HCT116 (cell line): ENCODE measurements at regions not wholly inside any gene's neighbourhood (a gene's known extent, or its start where the extent isn't known, plus 50 kb on each side); places are given as distances from the start of the nearest gene placed in this dataset.

ENCODE experiments used
- ATAC-seq: fragments of 200-7000 bp; cut with Tn5 transposase; 2 replicates; pipeline ENCODE4 v1.9.1; 2020; ENCODE audit warnings: mild to moderate bottlenecking, moderate library complexity
- BruUV-seq: library from RNA; stranded (reverse); fragments of 400-500 nt; replicated peaks from 2 replicates; lab custom pipeline; 2021; lab: Mats Ljungman, UMichigan
- CTCF ChIA-PET: fragments of 300-600 bp; sonication (Branson Sonifier 250); formaldehyde crosslinking; loops from one replicate; lab custom pipeline; 2021; ENCODE audit warnings: antibody characterized with exemption; lab: Charles Lee
- POLR2A ChIA-PET: fragments of 300-600, 350-600 bp; sonication (Branson Sonifier 250); formaldehyde crosslinking; loops from one replicate; lab custom pipeline; 2021; ENCODE audit warnings: antibody characterized with exemption; lab: Charles Lee
- RAD21 ChIA-PET, 2 experiments: fragments of 300-600 bp; sonication (Branson Sonifier 250); formaldehyde crosslinking; loops; one replicate each; lab custom pipeline; 2023; ENCODE audit warnings: low total read pairs in 2 of 2; ENCODE audit not compliant: uncharacterized antibody in 2 of 2, unreplicated experiment in 2 of 2, low non-redundant PET in 1 of 2; lab: Charles Lee
- DNase-seq: peaks from one replicate; pipeline ENCODE4 v3.0.0-alpha.2; 2010; ENCODE audit warnings: low read depth, low spot score
- H2AFZ ChIP-seq: fragments of 200-600 bp; shearing (Covaris generic), sonication (generic); 2 replicates; pipeline ENCODE4 v1.6.1; 2017; ENCODE audit warnings: low read depth, mixed run types, mixed read lengths, antibody characterized with exemption, low read length; ENCODE audit not compliant: poor library complexity, severe bottlenecking
- H3K27ac ChIP-seq: 2 replicates; pipeline ENCODE4 v1.5.1; 2012; ENCODE audit warnings: low read depth, low read length
- H3K27me3 ChIP-seq: fragments of 200-600 bp; sonication (generic); 2 replicates; pipeline ENCODE4 v1.6.1; 2016; ENCODE audit warnings: mixed run types, low read length, mixed read lengths; ENCODE audit not compliant: insufficient read depth
- H3K36me3 ChIP-seq, 2 experiments: fragments of 200-500 bp in 1 of 2; fragments of 200-600 bp in 1 of 2; sonication (Bioruptor generic) in 1 of 2; sonication (generic) in 1 of 2; 2 replicates each; pipeline versions ENCODE4 v1.5.1 to v1.6.1; 2014 to 2016; ENCODE audit warnings: low read length in 2 of 2, inconsistent platforms in 1 of 2, mixed read lengths in 1 of 2, mixed run types in 1 of 2; ENCODE audit not compliant: insufficient read depth in 2 of 2, control insufficient read depth in 1 of 2
- H3K4me1 ChIP-seq, 2 experiments: fragments of 200-600 bp in 1 of 2; sonication (generic) in 1 of 2; 2 replicates each; pipeline versions ENCODE4 v1.5.1 to v1.6.1; 2012 to 2017; ENCODE audit warnings: low read length in 2 of 2, inconsistent platforms in 1 of 2, mild to moderate bottlenecking in 1 of 2, mixed read lengths in 1 of 2, mixed run types in 1 of 2, moderate library complexity in 1 of 2; ENCODE audit not compliant: insufficient read depth in 2 of 2, control insufficient read depth in 1 of 2
- H3K4me2 ChIP-seq: fragments of 200-600 bp; sonication (generic); 2 replicates; pipeline ENCODE4 v1.6.1; 2017; ENCODE audit warnings: mixed run types, low read length, mixed read lengths
- H3K4me3 ChIP-seq, 2 experiments: fragments of 200-600 bp in 1 of 2; sonication (generic) in 1 of 2; replicated peaks in 1 of 2; 2 replicates each; pipeline ENCODE4 v1.5.1; 2011 to 2016; ENCODE audit warnings: low read length in 2 of 2, control low read depth in 1 of 2, low read depth in 1 of 2, mild to moderate bottlenecking in 1 of 2, mixed read lengths in 1 of 2, mixed run types in 1 of 2
- H3K79me2 ChIP-seq: fragments of 200-600 bp; sonication (generic); 2 replicates; pipeline ENCODE4 v1.6.1; 2017; ENCODE audit warnings: mild to moderate bottlenecking, mixed run types, low read length, moderate library complexity, mixed read lengths; ENCODE audit not compliant: insufficient read depth
- H3K9ac ChIP-seq: fragments of 200-600 bp; sonication (generic); 2 replicates; pipeline ENCODE4 v1.6.1; 2016; ENCODE audit warnings: low read length, mixed read lengths
- H3K9me2 ChIP-seq: fragments of 200-600 bp; sonication (generic), shearing (Covaris generic); 2 replicates; pipeline ENCODE4 v1.6.1; 2017; ENCODE audit warnings: mixed run types, mild to moderate bottlenecking, moderate library complexity; ENCODE audit not compliant: insufficient read depth
- H3K9me3 ChIP-seq, 2 experiments: fragments of 200-500 bp in 1 of 2; fragments of 200-600 bp in 1 of 2; sonication (Bioruptor generic) in 1 of 2; sonication (generic) in 1 of 2; 2 replicates each; pipeline ENCODE4 v1.6.1; 2014 to 2017; ENCODE audit warnings: low read length in 2 of 2, mixed read lengths in 2 of 2, inconsistent platforms in 1 of 2, low read depth in 1 of 2, mild to moderate bottlenecking in 1 of 2, mixed run types in 1 of 2, moderate library complexity in 1 of 2; ENCODE audit not compliant: control insufficient read depth in 1 of 2, insufficient read depth in 1 of 2
- H4K20me1 ChIP-seq: fragments of 200-600 bp; sonication (generic), shearing (Covaris generic); 2 replicates; pipeline ENCODE4 v1.6.1; 2017; ENCODE audit warnings: mixed run types, mild to moderate bottlenecking, moderate library complexity; ENCODE audit not compliant: insufficient read depth
- ATF3 ChIP-seq: IDR thresholded peaks from 2 replicates; pipeline ENCODE4 v1.6.1; 2012
- CTCF ChIP-seq, 3 experiments: fragments of 200-600 bp in 1 of 3; sonication (generic) in 1 of 3; IDR thresholded peaks in 2 of 3; conservative IDR thresholded peaks in 1 of 3; 2 replicates each; pipeline ENCODE4 v1.5.1; 2012 to 2017; ENCODE audit warnings: low read depth in 2 of 3, low read length in 2 of 3, antibody characterized with exemption in 1 of 3, borderline replicate concordance in 1 of 3, control low read depth in 1 of 3, mild to moderate bottlenecking in 1 of 3, mixed read lengths in 1 of 3, mixed run types in 1 of 3, moderate library complexity in 1 of 3; ENCODE audit not compliant: insufficient read depth in 1 of 3
- EGR1 ChIP-seq: IDR thresholded peaks from 2 replicates; pipeline ENCODE4 v1.6.1; 2012; ENCODE audit warnings: low read depth
- ELF1 ChIP-seq: IDR thresholded peaks from 2 replicates; pipeline ENCODE4 v1.6.1; 2012; ENCODE audit warnings: low read depth, borderline replicate concordance
- EZH2 ChIP-seq: fragments of 200-600 bp; sonication (generic); IDR thresholded peaks from 2 replicates; pipeline ENCODE4 v1.6.1; 2017; ENCODE audit warnings: antibody characterized with exemption, mixed run types
- EZH2phosphoT487 ChIP-seq: fragments of 200-600 bp; IDR thresholded peaks from 2 replicates; pipeline ENCODE4 v1.6.1; 2018; ENCODE audit warnings: antibody characterized with exemption, borderline replicate concordance
- JUND ChIP-seq: IDR thresholded peaks from 2 replicates; pipeline ENCODE4 v1.6.1; 2012
- POLR2A ChIP-seq: IDR thresholded peaks from 2 replicates; pipeline ENCODE4 v1.7.0; 2011; ENCODE audit warnings: borderline replicate concordance; ENCODE audit not compliant: insufficient read depth, insufficient read length; ENCODE audit errors: extremely low read depth
- REST ChIP-seq: IDR thresholded peaks from 2 replicates; pipeline ENCODE4 v1.6.1; 2012; ENCODE audit warnings: low read depth
- YY1 ChIP-seq: IDR thresholded peaks from 2 replicates; pipeline ENCODE4 v1.6.1; 2011; ENCODE audit warnings: low read length, low read depth, moderate library complexity, mild to moderate bottlenecking; ENCODE audit not compliant: insufficient replicate concordance; ENCODE audit errors: extremely low read depth
- ZFX ChIP-seq: fragments of 450-650 bp; IDR thresholded peaks from 2 replicates; pipeline ENCODE4 v1.6.1; 2017
- intact Hi-C: fragments of 100-400 bp; cut with micrococcal nuclease; formaldehyde crosslinking; loops from 2 replicates; pipeline ENCODE4 v1.10.0; 2022

- H3K36me3 ChIP-seq = no peaks in the 10 kb centered on the region
- RAD21 ChIA-PET = no interaction called here
- CTCF ChIA-PET = no interaction called here
- no peak overlapping the region for H3K4me3 ChIP-seq
- H4K20me1 ChIP-seq = no peaks in the 10 kb centered on the region
- H3K9ac ChIP-seq = no peak overlapping the region
- no peak overlapping the region for H3K4me2 ChIP-seq
- no TSS peak for BruUV-seq
- H3K4me1 ChIP-seq = no peaks in the 10 kb centered on the region
- POLR2A ChIA-PET = no interaction called here
- intact Hi-C loops = no loop called here
- no peak overlapping the region for H2AFZ ChIP-seq
- DNase-seq (no peak), ATAC-seq (no peak)
- TF ChIP-seq POLR2A = no peak
- no peak for TF ChIP-seq ZFX
- no peak for TF ChIP-seq EZH2
- no peak for TF ChIP-seq EZH2phosphoT487
- TF ChIP-seq EGR1 = no peak
- no peak for TF ChIP-seq YY1
- no peak for TF ChIP-seq ATF3
- no peak for TF ChIP-seq JUND
- H3K9me3 ChIP-seq = no peaks in the 10 kb centered on the region
- H3K79me2 ChIP-seq = no peaks in the 10 kb centered on the region
- no peak overlapping the region for H3K27ac ChIP-seq
- H3K9me2 ChIP-seq = no peaks in the 10 kb centered on the region
- no peaks in the 10 kb centered on the region for H3K27me3 ChIP-seq
Measured at GRCh38 chr5:52476346-52476745, 311.4 kb upstream of the ITGA1 start.

GRCh38 chr5:52481201-52481600, 306.5 kb upstream of the ITGA1 start:
- H3K9ac ChIP-seq = no peak overlapping the region
- no peak overlapping the region for H2AFZ ChIP-seq
- no peak for TF ChIP-seq ATF3
- no peak for TF ChIP-seq REST
- no peak for TF ChIP-seq ELF1
- TF ChIP-seq CTCF (IDR thresholded peaks at IDR 0.05 in 2 of 3, conservative IDR thresholded peaks at IDR 0.05 in 1 of 3; ENCODE audit: borderline replicate concordance in 1 of 3, insufficient read depth in 1 of 3, low read depth in 2 of 3, low read length in 2 of 3) = no peak
- no peak for TF ChIP-seq POLR2A
- H3K36me3 ChIP-seq = no peaks in the 10 kb centered on the region
- H3K27me3 ChIP-seq = no peaks in the 10 kb centered on the region
- intact Hi-C loops = no loop called here
- no peak overlapping the region for H3K27ac ChIP-seq
- H3K9me3 ChIP-seq = no peaks in the 10 kb centered on the region
- ATAC-seq (no peak), DNase-seq (no peak)
- ChIA-PET CTCF (no interaction called here), RAD21 (no interaction called here), POLR2A (no interaction called here)
- no peaks in the 10 kb centered on the region for H3K4me1 ChIP-seq
- no peaks in the 10 kb centered on the region for H3K79me2 ChIP-seq
- H3K4me3 ChIP-seq = no peak overlapping the region
- no TSS peak for BruUV-seq
- H3K4me2 ChIP-seq = no peak overlapping the region
- no peaks in the 10 kb centered on the region for H4K20me1 ChIP-seq
- no peaks in the 10 kb centered on the region for H3K9me2 ChIP-seq
